ENCODE measurements at regions not wholly inside any gene's neighbourhood (a gene's known extent, or its start where the extent isn't known, plus 50 kb on each side); places are given as distances from the start of the nearest gene placed in this dataset.

- WGBS, 2 donors: 65 to 67% methylated on average over 2 of the region's 2 CpGs
- Histone ChIP-seq H3K4me1 (ENCODE audit: control insufficient read depth in 2 of 2, insufficient read depth in 2 of 2, low read length in 1 of 2) (no peaks in the 10 kb centered on the region), H3K27ac (ENCODE audit: low read depth in 2 of 2, low read length in 1 of 2) (no peak overlapping the region), H3K4me3 (ENCODE audit: low read depth in 1 of 2, low read length in 2 of 2) (no peak overlapping the region), H3K9me3 (ENCODE audit: control insufficient read depth in 2 of 2, insufficient read depth in 1 of 2, low read depth in 1 of 2, low read length in 1 of 2) (peaks cover 2 to 8% of the 10 kb centered on the region in 2 donors), H3K27me3 (ENCODE audit: control insufficient read depth in 1 of 2, insufficient read depth in 2 of 2, low read length in 2 of 2) (no peaks in the 10 kb centered on the region), H3K36me3 (ENCODE audit: control insufficient read depth in 2 of 2, insufficient read depth in 2 of 2, low read length in 1 of 2) (no peaks in the 10 kb centered on the region)
Measured at GRCh38 chr6:102885165-102885564, 1491.7 kb downstream of the GRIK2 start.

- no peak overlapping the region for H3K4me3 ChIP-seq (ENCODE audit: low read depth in 1 of 2, low read length in 2 of 2)
- H3K27me3 ChIP-seq (ENCODE audit: control insufficient read depth in 1 of 2, insufficient read depth in 2 of 2, low read length in 2 of 2): no peaks in the 10 kb centered on the region
- no peaks in the 10 kb centered on the region for H3K9me3 ChIP-seq (ENCODE audit: control insufficient read depth in 2 of 2, insufficient read depth in 1 of 2, low read depth in 1 of 2, low read length in 1 of 2)
- H3K36me3 ChIP-seq (ENCODE audit: control insufficient read depth in 2 of 2, insufficient read depth in 2 of 2, low read length in 1 of 2): no peaks in the 10 kb centered on the region
- no peak overlapping the region for H3K27ac ChIP-seq (ENCODE audit: low read depth in 2 of 2, low read length in 1 of 2)
- H3K4me1 ChIP-seq (ENCODE audit: control insufficient read depth in 2 of 2, insufficient read depth in 2 of 2, low read length in 1 of 2): no peaks in the 10 kb centered on the region
- WGBS, 2 donors: 48 to 57% methylated on average over 2 of the region's 2 CpGs
Measured at GRCh38 chr6:102853249-102853955, 1459.9 kb downstream of the GRIK2 start.

- Histone ChIP-seq H3K4me3 (ENCODE audit: low read depth in 1 of 2, low read length in 2 of 2) (no peak overlapping the region), H3K4me1 (ENCODE audit: control insufficient read depth in 2 of 2, insufficient read depth in 2 of 2, low read length in 1 of 2) (no peaks in the 10 kb centered on the region), H3K36me3 (ENCODE audit: control insufficient read depth in 2 of 2, insufficient read depth in 2 of 2, low read length in 1 of 2) (no peaks in the 10 kb centered on the region), H3K27ac (ENCODE audit: low read depth in 2 of 2, low read length in 1 of 2) (no peak overlapping the region), H3K27me3 (ENCODE audit: control insufficient read depth in 1 of 2, insufficient read depth in 2 of 2, low read length in 2 of 2) (no peaks in the 10 kb centered on the region), H3K9me3 (ENCODE audit: control insufficient read depth in 2 of 2, insufficient read depth in 1 of 2, low read depth in 1 of 2, low read length in 1 of 2) (no peaks in the 10 kb centered on the region)
- 49 to 56% methylated on average over 1 of the region's 1 CpG for WGBS, 2 donors
Measured at GRCh38 chr6:102848796-102849195, 1455.3 kb downstream of the GRIK2 start.

- Histone ChIP-seq H3K4me3 (ENCODE audit: low read depth in 1 of 2, low read length in 2 of 2) (no peak overlapping the region), H3K4me1 (ENCODE audit: control insufficient read depth in 2 of 2, insufficient read depth in 2 of 2, low read length in 1 of 2) (no peaks in the 10 kb centered on the region), H3K9me3 (ENCODE audit: control insufficient read depth in 2 of 2, insufficient read depth in 1 of 2, low read depth in 1 of 2, low read length in 1 of 2) (no peaks in the 10 kb centered on the region), H3K36me3 (ENCODE audit: control insufficient read depth in 2 of 2, insufficient read depth in 2 of 2, low read length in 1 of 2) (no peaks in the 10 kb centered on the region), H3K27me3 (ENCODE audit: control insufficient read depth in 1 of 2, insufficient read depth in 2 of 2, low read length in 2 of 2) (no peaks in the 10 kb centered on the region), H3K27ac (ENCODE audit: low read depth in 2 of 2, low read length in 1 of 2) (no peak overlapping the region)
- 67 to 68% methylated on average over 3 of the region's 3 CpGs for WGBS, 2 donors
Measured at GRCh38 chr6:102848210-102848609, 1454.7 kb downstream of the GRIK2 start.

GRCh38 chr6:102841060-102841459 is 1447.6 kb downstream of the GRIK2 start:
- Histone ChIP-seq H3K4me1 (ENCODE audit: control insufficient read depth in 2 of 2, insufficient read depth in 2 of 2, low read length in 1 of 2) (no peaks in the 10 kb centered on the region), H3K4me3 (ENCODE audit: low read depth in 1 of 2, low read length in 2 of 2) (no peak overlapping the region), H3K36me3 (ENCODE audit: control insufficient read depth in 2 of 2, insufficient read depth in 2 of 2, low read length in 1 of 2) (no peaks in the 10 kb centered on the region), H3K27ac (ENCODE audit: low read depth in 2 of 2, low read length in 1 of 2) (no peak overlapping the region), H3K9me3 (ENCODE audit: control insufficient read depth in 2 of 2, insufficient read depth in 1 of 2, low read depth in 1 of 2, low read length in 1 of 2) (no peaks in the 10 kb centered on the region), H3K27me3 (ENCODE audit: control insufficient read depth in 1 of 2, insufficient read depth in 2 of 2, low read length in 2 of 2) (no peaks in the 10 kb centered on the region)
- 25 to 31% methylated on average over 2 of the region's 2 CpGs for WGBS, 2 donors

GRCh38 chr6:102832021-102832420 is 1438.5 kb downstream of the GRIK2 start:
- no peaks in the 10 kb centered on the region for H3K9me3 ChIP-seq (ENCODE audit: control insufficient read depth in 2 of 2, insufficient read depth in 1 of 2, low read depth in 1 of 2, low read length in 1 of 2)
- H3K4me3 ChIP-seq (ENCODE audit: low read depth in 1 of 2, low read length in 2 of 2): no peak overlapping the region
- H3K27ac ChIP-seq (ENCODE audit: low read depth in 2 of 2, low read length in 1 of 2): no peak overlapping the region
- H3K4me1 ChIP-seq (ENCODE audit: control insufficient read depth in 2 of 2, insufficient read depth in 2 of 2, low read length in 1 of 2): no peaks in the 10 kb centered on the region
- 84 to 88% methylated on average over 1 of the region's 1 CpG for WGBS, 2 donors
- H3K27me3 ChIP-seq (ENCODE audit: control insufficient read depth in 1 of 2, insufficient read depth in 2 of 2, low read length in 2 of 2): no peaks in the 10 kb centered on the region
- no peaks in the 10 kb centered on the region for H3K36me3 ChIP-seq (ENCODE audit: control insufficient read depth in 2 of 2, insufficient read depth in 2 of 2, low read length in 1 of 2)

GRCh38 chr6:102820098-102820497 is 1426.6 kb downstream of the GRIK2 start:
- Histone ChIP-seq H3K4me3 (ENCODE audit: low read depth in 1 of 2, low read length in 2 of 2) (no peak overlapping the region), H3K27me3 (ENCODE audit: control insufficient read depth in 1 of 2, insufficient read depth in 2 of 2, low read length in 2 of 2) (no peaks in the 10 kb centered on the region), H3K27ac (ENCODE audit: low read depth in 2 of 2, low read length in 1 of 2) (no peak overlapping the region), H3K36me3 (ENCODE audit: control insufficient read depth in 2 of 2, insufficient read depth in 2 of 2, low read length in 1 of 2) (no peaks in the 10 kb centered on the region), H3K4me1 (ENCODE audit: control insufficient read depth in 2 of 2, insufficient read depth in 2 of 2, low read length in 1 of 2) (no peaks in the 10 kb centered on the region), H3K9me3 (ENCODE audit: control insufficient read depth in 2 of 2, insufficient read depth in 1 of 2, low read depth in 1 of 2, low read length in 1 of 2) (no peaks in the 10 kb centered on the region)
- WGBS, 2 donors: 51 to 65% methylated on average over 2 of the region's 2 CpGs

GRCh38 chr6:102815207-102815606 is 1421.7 kb downstream of the GRIK2 start:
- Histone ChIP-seq H3K27me3 (ENCODE audit: control insufficient read depth in 1 of 2, insufficient read depth in 2 of 2, low read length in 2 of 2) (no peaks in the 10 kb centered on the region), H3K4me1 (ENCODE audit: control insufficient read depth in 2 of 2, insufficient read depth in 2 of 2, low read length in 1 of 2) (no peaks in the 10 kb centered on the region), H3K36me3 (ENCODE audit: control insufficient read depth in 2 of 2, insufficient read depth in 2 of 2, low read length in 1 of 2) (no peaks in the 10 kb centered on the region), H3K9me3 (ENCODE audit: control insufficient read depth in 2 of 2, insufficient read depth in 1 of 2, low read depth in 1 of 2, low read length in 1 of 2) (no peaks in the 10 kb centered on the region), H3K4me3 (ENCODE audit: low read depth in 1 of 2, low read length in 2 of 2) (no peak overlapping the region), H3K27ac (ENCODE audit: low read depth in 2 of 2, low read length in 1 of 2) (no peak overlapping the region)
- 83 to 84% methylated on average over 4 of the region's 4 CpGs for WGBS, 2 donors

- H3K9me3 ChIP-seq (ENCODE audit: control insufficient read depth in 2 of 2, insufficient read depth in 1 of 2, low read depth in 1 of 2, low read length in 1 of 2): peaks cover 0 to 3% of the 10 kb centered on the region in 2 donors
- H3K4me3 ChIP-seq (ENCODE audit: low read depth in 1 of 2, low read length in 2 of 2): no peak overlapping the region
- H3K36me3 ChIP-seq (ENCODE audit: control insufficient read depth in 2 of 2, insufficient read depth in 2 of 2, low read length in 1 of 2): no peaks in the 10 kb centered on the region
- H3K4me1 ChIP-seq (ENCODE audit: control insufficient read depth in 2 of 2, insufficient read depth in 2 of 2, low read length in 1 of 2): no peaks in the 10 kb centered on the region
- 87 to 90% methylated on average over 11 of the region's 11 CpGs for WGBS, 2 donors
- H3K27me3 ChIP-seq (ENCODE audit: control insufficient read depth in 1 of 2, insufficient read depth in 2 of 2, low read length in 2 of 2): no peaks in the 10 kb centered on the region
- no peak overlapping the region for H3K27ac ChIP-seq (ENCODE audit: low read depth in 2 of 2, low read length in 1 of 2)
Measured at GRCh38 chr6:102813489-102814275, 1420.2 kb downstream of the GRIK2 start.

GRCh38 chr6:102812242-102812641 is 1418.7 kb downstream of the GRIK2 start:
- WGBS, 2 donors: 53% methylated on average over 3 of the region's 3 CpGs
- Histone ChIP-seq H3K36me3 (ENCODE audit: control insufficient read depth in 2 of 2, insufficient read depth in 2 of 2, low read length in 1 of 2) (no peaks in the 10 kb centered on the region), H3K27me3 (ENCODE audit: control insufficient read depth in 1 of 2, insufficient read depth in 2 of 2, low read length in 2 of 2) (no peaks in the 10 kb centered on the region), H3K4me1 (ENCODE audit: control insufficient read depth in 2 of 2, insufficient read depth in 2 of 2, low read length in 1 of 2) (no peaks in the 10 kb centered on the region), H3K4me3 (ENCODE audit: low read depth in 1 of 2, low read length in 2 of 2) (no peak overlapping the region), H3K27ac (ENCODE audit: low read depth in 2 of 2, low read length in 1 of 2) (no peak overlapping the region), H3K9me3 (ENCODE audit: control insufficient read depth in 2 of 2, insufficient read depth in 1 of 2, low read depth in 1 of 2, low read length in 1 of 2) (peaks cover 0 to 3% of the 10 kb centered on the region in 2 donors)
